NAMALWA (cell line): ENCODE measurements at regions not wholly inside any gene's neighbourhood (a gene's known extent, or its start where the extent isn't known, plus 50 kb on each side); places are given as distances from the start of the nearest gene placed in this dataset.
"Not testable (repeated sequence)": the region's sequence is repeated elsewhere in the genome, so short reads cannot be mapped to it uniquely, and the experiment has no call there.

ENCODE experiments used
- DNase-seq: peaks from one replicate; pipeline ENCODE4 v3.0.0-alpha.2; 2015; ENCODE audit warnings: low spot score

DNA sequence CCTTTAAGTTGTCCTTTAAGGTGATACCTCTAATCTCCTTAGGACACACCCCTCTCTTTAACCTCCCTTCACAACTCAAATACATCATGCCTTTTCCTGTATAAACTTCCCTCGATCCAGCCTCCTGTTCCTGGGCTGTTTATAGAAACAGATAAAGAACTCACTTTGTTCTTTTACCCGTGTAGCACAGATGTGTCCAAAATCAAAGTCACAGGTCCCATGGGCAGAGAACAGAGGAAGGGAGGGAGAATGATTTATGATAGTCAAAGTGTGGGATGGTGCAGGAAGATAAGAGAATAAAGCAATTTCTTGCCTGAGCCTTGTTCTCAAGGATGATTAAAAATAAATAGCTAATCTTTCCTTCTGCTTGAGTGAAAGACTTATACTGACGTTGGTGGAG lies 50.3 kb upstream of the CABCOCO1 start:
- no peak for DNase-seq

- no peak for DNase-seq
Observed at GRCh38 chr10:61612009-61612408, 50.7 kb upstream of the CABCOCO1 start.

DNA sequence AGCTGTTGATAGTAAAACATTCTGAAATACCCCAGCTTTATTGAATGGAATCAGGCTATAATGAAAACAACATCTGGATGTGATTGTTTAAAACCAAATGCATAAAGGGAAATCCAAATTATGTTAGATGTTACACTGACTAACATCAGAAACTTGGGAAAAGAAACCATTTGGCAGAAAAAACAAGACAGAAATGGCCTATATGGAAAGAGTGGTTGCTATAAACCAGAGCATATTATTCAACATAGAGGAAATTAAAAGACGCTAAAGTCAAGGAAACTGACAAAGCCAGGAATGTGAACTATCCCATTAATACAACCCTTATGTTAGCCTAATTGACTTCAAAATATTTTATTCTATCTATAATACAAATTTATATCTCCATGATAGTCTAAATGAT lies 53.0 kb upstream of the CABCOCO1 start:
- DNase-seq = no peak

GRCh38 chr10:61608255-61609033 lies 54.3 kb upstream of the CABCOCO1 start:
- no peak for DNase-seq

DNA sequence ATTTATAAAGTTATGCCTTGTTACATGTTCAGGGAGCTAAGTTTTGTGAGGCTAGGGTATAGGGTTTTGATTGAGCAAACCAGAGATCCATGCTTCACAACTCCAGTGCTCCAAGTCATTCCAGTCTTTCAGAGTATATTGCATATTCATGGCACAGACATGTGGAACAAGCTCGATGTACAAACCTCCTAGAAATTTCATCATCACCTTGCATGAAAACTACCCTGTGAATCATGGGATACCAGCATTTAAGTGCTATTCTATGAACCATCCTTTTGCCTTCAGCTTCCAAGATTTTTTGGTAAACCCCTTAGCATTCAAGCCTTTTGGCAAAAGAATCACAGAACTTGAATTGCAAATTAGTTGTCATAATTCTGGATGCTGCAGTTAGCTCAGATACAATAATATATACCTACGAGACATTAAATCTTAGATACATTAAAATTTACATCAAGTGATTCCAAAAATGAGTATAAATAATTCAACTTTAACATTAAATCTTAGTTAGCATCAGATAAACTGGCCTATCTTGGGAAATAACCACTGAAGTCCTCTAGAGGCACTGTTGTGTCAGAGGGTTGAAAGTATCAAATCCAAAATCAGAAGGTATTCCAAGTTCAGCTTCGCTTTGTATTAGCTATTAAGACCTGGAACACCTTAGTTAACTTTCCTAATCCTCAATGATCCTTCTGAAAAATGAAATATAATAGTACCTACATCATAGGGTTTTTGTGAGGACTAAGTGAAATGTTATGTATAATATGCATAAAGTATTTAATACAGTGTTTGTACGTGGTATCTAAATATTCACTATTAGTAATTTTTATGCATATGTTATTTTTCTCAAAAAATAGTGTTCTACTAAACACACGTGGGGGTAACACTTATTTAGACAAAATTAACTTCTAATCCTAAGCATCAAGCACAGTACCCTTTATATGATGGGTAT lies 55.5 kb upstream of the CABCOCO1 start:
- DNase-seq = peak; percentile 48

GRCh38 chr10:61605221-61605620 lies 57.5 kb upstream of the CABCOCO1 start:
- no peak for DNase-seq

DNA sequence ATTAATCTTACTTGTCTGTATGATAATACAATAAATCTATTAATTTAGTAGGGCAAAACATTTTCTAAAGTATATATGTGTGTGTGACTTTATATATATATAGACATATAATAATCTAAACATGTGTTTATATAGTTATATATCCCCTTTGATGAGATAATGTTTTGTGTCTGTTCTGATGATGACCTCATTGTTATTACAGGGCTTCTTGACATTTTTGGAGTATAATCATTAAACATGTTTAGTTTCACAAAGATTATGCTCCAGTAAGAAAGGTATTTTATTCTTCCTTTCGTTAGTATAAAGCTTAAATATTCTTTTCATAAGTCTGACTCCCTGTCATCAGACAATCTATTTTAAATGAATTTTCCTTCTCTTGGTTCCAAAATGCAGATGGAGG lies 62.3 kb upstream of the CABCOCO1 start:
- no peak for DNase-seq

DNA sequence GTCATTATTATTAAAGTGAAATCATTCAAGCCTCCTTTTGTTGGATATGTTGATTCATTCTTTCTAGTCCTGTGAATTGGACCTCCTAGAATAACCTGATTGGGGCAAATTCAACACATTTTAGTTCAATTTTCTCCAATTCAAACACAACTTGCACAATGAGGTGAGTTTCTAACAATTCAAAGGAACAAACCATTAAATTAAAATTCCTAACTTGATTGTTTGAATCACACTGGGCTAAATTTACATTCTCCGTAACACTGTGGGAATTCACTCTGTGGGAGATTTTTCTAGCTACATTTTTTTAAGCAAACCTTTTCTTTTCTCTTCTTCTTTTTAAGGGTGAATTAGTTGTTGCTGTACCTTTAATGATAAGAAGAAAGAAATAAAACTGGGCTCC lies 68.3 kb upstream of the CABCOCO1 start:
- no peak for DNase-seq

GRCh38 chr10:61592581-61592980 lies 70.1 kb upstream of the CABCOCO1 start:
- peak; percentile 44 for DNase-seq

DNA sequence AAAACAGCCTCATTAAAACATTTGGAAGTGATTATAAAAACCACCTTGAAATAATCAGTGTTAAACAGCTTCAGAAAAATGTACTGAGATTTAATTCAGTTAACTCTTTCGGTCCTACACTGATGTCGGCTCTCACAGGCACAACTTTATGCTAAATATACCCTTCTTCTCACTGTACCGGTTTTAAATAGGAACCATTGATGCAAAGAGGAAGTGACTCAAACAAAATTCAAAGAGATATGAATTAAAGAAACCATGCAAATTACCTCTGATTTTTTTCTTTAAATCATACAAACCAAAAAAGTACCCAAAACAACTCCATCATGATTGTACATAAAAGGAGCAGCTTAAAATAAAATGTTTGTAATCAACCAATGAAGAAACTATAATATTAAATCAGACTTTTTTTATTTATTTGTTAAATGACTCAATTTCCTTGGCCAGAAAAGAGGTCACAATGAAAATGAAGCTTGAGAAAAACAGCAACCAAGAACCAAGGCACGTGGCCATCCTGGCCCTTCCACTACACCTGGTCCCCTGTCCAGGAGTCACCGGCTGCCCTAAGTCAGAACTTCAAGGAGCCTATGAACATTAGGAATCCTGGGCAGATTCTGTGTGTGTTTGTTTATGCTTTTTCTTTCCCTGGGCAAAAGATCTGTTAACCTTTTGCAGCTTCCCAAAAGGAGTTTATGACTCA lies 73.0 kb upstream of the CABCOCO1 start:
- peak; percentile 28 for DNase-seq

DNA sequence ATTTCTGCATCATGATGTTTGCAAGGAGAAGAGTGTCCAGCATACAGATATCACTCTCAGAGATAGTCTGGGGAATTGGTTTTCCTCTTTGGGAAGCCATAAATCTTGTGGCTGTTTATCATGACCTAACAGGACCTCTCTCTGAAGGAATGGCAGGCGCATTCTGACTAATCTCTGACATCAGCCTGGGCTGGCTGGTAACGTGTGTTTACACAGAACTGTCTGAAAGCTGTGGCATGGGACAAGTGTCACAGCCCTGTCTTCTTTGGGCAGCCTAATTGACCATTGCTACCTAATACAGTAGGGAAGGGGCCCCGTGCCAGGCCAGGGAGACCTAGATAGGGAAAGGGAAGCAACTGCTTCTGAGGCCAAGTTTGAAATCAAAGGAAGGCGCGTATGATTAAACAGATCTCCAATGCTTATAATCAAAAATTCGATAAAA lies 73.9 kb upstream of the CABCOCO1 start:
- DNase-seq = no peak

DNA sequence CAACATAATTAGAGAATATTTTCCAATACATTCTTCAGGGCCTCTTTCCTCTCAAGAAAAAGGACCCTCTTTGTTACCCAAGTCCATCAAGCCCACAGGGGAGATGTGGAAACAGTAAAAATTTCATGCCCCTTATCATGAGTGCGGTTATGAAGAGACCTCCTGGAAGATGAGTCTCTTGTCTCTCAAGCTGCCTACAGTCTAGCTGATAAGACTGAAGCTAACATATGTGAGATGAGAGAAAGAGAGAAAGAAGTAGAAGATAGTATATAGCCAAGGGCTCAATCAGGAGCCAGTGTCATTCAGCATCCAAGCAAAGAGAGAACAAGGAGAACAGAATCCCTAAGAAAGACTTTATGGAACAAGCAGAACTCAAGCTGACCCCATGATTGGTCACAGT lies 75.9 kb upstream of the CABCOCO1 start:
- DNase-seq = no peak

DNA sequence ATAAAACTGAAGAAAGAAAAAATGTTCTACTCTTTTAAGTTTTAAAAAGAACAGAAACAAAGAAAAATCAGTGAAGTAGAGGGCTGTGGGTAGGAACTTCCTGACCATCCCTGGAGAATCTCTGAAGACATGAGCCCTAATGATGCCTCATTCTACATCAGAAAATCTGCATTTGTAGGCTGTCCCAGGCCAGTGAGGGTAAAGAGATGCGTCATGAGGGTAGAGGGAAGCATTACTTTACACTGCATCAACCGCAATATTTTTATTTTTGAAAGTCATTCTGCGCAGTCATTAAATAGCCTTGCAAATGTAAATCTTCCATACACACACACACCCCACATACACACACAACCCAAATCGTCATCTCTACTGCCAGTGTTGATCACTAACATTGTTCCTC lies 82.1 kb upstream of the CABCOCO1 start:
- no peak for DNase-seq

- not testable (repeated sequence) for DNase-seq
Observed at GRCh38 chr10:61570204-61570603, 92.5 kb upstream of the CABCOCO1 start.

- DNase-seq = no peak
Observed at GRCh38 chr10:61567729-61568128, 95.0 kb upstream of the CABCOCO1 start.

- DNase-seq = no peak
Observed at GRCh38 chr10:61565819-61566560, 96.7 kb upstream of the CABCOCO1 start.

- no peak for DNase-seq
Observed at GRCh38 chr10:61564444-61564843, 98.3 kb upstream of the CABCOCO1 start.

DNA sequence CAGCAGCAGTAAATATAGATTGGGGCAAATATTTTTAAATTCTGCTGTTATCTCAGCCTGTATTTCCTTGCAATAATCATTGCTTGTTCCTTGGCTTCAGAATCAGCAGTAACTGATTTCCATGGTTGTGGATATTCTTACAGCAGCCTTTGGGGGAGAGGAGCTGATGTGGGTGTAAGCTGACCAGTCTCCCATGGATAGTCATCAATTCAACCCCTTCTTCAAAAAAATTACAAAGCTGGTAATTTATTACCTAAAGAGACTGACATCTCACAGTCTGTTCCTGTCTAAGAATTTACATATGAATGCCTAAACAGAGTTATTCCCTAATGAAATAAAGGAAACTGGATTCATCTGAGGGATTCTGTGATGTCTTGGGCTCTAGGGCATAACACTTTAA lies 103.1 kb upstream of the CABCOCO1 start:
- DNase-seq = no peak

GRCh38 chr10:61558188-61558587 lies 104.5 kb upstream of the CABCOCO1 start:
- DNase-seq = no peak

- DNase-seq = no peak
Observed at GRCh38 chr10:61554925-61555324, 101.7 kb upstream of the TMEM26 start.

GRCh38 chr10:61549861-61550260 lies 96.7 kb upstream of the TMEM26 start:
- DNase-seq = no peak

- DNase-seq = no peak
Observed at GRCh38 chr10:61548364-61548763, 95.2 kb upstream of the TMEM26 start.
